H1 (cell line): ENCODE measurements at regions not wholly inside any gene's neighbourhood (a gene's known extent, or its start where the extent isn't known, plus 50 kb on each side); places are given as distances from the start of the nearest gene placed in this dataset.
A peak's percentile ranks its signal among the peaks of the same experiment; 100 is the strongest.

Experiments used
- CTCF ChIA-PET: fragments of 300-600 bp; sonication (Branson Sonifier 250); formaldehyde crosslinking; loops from one replicate; lab custom pipeline; 2021; ENCODE audit not compliant: partially characterized antibody; lab: Charles Lee
- POLR2A ChIA-PET: fragments of 300-600 bp; sonication (Branson Sonifier 250); formaldehyde crosslinking; loops from one replicate; lab custom pipeline; 2021; ENCODE audit warnings: inconsistent platforms; ENCODE audit not compliant: partially characterized antibody; lab: Charles Lee
- DNase-seq, 2 experiments: peaks; one replicate each; pipeline versions ENCODE4 v3.0.0 to v3.0.0-alpha.2; 2010 to 2022; ENCODE audit warnings: low spot score in 2 of 2, low read depth in 1 of 2, mixed read lengths in 1 of 2
- FAIRE-seq: peaks from 2 replicates; lab custom pipeline; 2011; peaks lifted over from hg19 to GRCh38; lab: Jason Lieb, UNC
- H2AFZ ChIP-seq: 2 replicates; pipeline ENCODE4 v1.8.1; 2012; ENCODE audit warnings: low read length, inconsistent platforms
- H2AK5ac ChIP-seq: 2 replicates; pipeline ENCODE4 v1.6.1; 2013; ENCODE audit warnings: low read depth, low read length
- H2BK120ac ChIP-seq: replicated peaks from 2 replicates; pipeline ENCODE3; 2013; ENCODE audit warnings: low read depth, low read length, inconsistent platforms
- H2BK12ac ChIP-seq: 2 replicates; pipeline ENCODE4 v1.6.1; 2013; ENCODE audit warnings: low read depth, low read length
- H2BK15ac ChIP-seq: 2 replicates; pipeline ENCODE4 v1.6.1; 2013; ENCODE audit warnings: low read length
- H2BK20ac ChIP-seq: 2 replicates; pipeline ENCODE4 v1.6.1; 2013; ENCODE audit warnings: low read length
- H2BK5ac ChIP-seq: 2 replicates; pipeline ENCODE4 v1.6.1; 2013; ENCODE audit warnings: low read depth, low read length
- H3K14ac ChIP-seq: 2 replicates; pipeline ENCODE4 v1.6.1; 2013; ENCODE audit warnings: inconsistent platforms; ENCODE audit not compliant: insufficient read length
- H3K18ac ChIP-seq: 2 replicates; pipeline ENCODE4 v1.6.1; 2013; ENCODE audit warnings: low read length; ENCODE audit errors: extremely low read depth
- H3K23ac ChIP-seq: 2 replicates; pipeline ENCODE4 v1.6.1; 2013; ENCODE audit warnings: inconsistent platforms; ENCODE audit not compliant: insufficient read length
- H3K23me2 ChIP-seq: 2 replicates; pipeline ENCODE4 v1.6.1; 2013; ENCODE audit warnings: low read depth, low read length
- H3K27ac ChIP-seq: 2 replicates; pipeline ENCODE4 v1.6.1; 2011; ENCODE audit warnings: low read depth, low read length, inconsistent platforms
- H3K27me3 ChIP-seq, 4 experiments: replicated peaks in 1 of 4; 1 replicate in 1 of 4; 2 replicates in 3 of 4; pipeline versions ENCODE4 v1.6.1 to v1.8.1; 2011 to 2013; ENCODE audit warnings: low read length in 3 of 4, mild to moderate bottlenecking in 3 of 4, inconsistent platforms in 2 of 4, mixed read lengths in 2 of 4, moderate library complexity in 1 of 4; ENCODE audit not compliant: control insufficient read depth in 3 of 4, insufficient read depth in 3 of 4; ENCODE audit errors: extremely low read depth in 1 of 4
- H3K36me3 ChIP-seq, 4 experiments: 2 replicates each; pipeline versions ENCODE4 v1.6.1 to v1.8.1; 2011 to 2013; ENCODE audit warnings: mild to moderate bottlenecking in 4 of 4, low read length in 3 of 4, moderate library complexity in 2 of 4, control low read depth in 1 of 4, inconsistent platforms in 1 of 4; ENCODE audit not compliant: insufficient read depth in 4 of 4, control insufficient read depth in 2 of 4
- H3K4ac ChIP-seq: replicated peaks from 2 replicates; pipeline ENCODE3; 2013; ENCODE audit warnings: low read length, low read depth, mixed read lengths, inconsistent platforms; ENCODE audit not compliant: insufficient read length
- H3K4me1 ChIP-seq, 4 experiments: replicated peaks in 1 of 4; 1 replicate in 1 of 4; 2 replicates in 3 of 4; pipeline versions ENCODE4 v1.6.1 to v1.8.1; 2011 to 2013; ENCODE audit warnings: low read length in 3 of 4, inconsistent platforms in 2 of 4, mixed read lengths in 1 of 4; ENCODE audit not compliant: insufficient read depth in 4 of 4, control insufficient read depth in 3 of 4
- H3K4me2 ChIP-seq, 2 experiments: 2 replicates each; pipeline versions ENCODE4 v1.6.1 to v1.8.1; 2011 to 2013; ENCODE audit warnings: low read depth in 2 of 2, low read length in 2 of 2, control low read depth in 1 of 2, inconsistent platforms in 1 of 2, mild to moderate bottlenecking in 1 of 2; ENCODE audit not compliant: insufficient read depth in 1 of 2
- H3K4me3 ChIP-seq, 4 experiments: fragments of 200-600, 300-600 bp in 1 of 4; sonication (generic), shearing (Covaris generic), sonication (Bioruptor Twin) in 1 of 4; 2 replicates each; pipeline versions ENCODE4 v1.5.1 to v1.8.1; 2011 to 2016; ENCODE audit warnings: low read length in 4 of 4, low read depth in 3 of 4, control low read depth in 2 of 4, inconsistent platforms in 2 of 4, mild to moderate bottlenecking in 2 of 4, mixed read lengths in 1 of 4, moderate library complexity in 1 of 4; ENCODE audit not compliant: insufficient read depth in 2 of 4; ENCODE audit errors: extremely low read depth in 1 of 4
- H3K56ac ChIP-seq: replicated peaks from 2 replicates; pipeline ENCODE3; 2013; ENCODE audit warnings: low read depth, mild to moderate bottlenecking, mixed read lengths, low read length, inconsistent platforms; ENCODE audit not compliant: insufficient read length
- H3K79me1 ChIP-seq: 2 replicates; pipeline ENCODE4 v1.6.1; 2013; ENCODE audit warnings: low read depth, low read length, control low read depth
- H3K79me2 ChIP-seq, 2 experiments: 2 replicates each; pipeline versions ENCODE4 v1.6.1 to v1.8.1; 2012 to 2013; ENCODE audit warnings: low read length in 2 of 2, mild to moderate bottlenecking in 2 of 2, inconsistent platforms in 1 of 2; ENCODE audit not compliant: insufficient read depth in 2 of 2, control insufficient read depth in 1 of 2
- H3K9ac ChIP-seq, 4 experiments: replicated peaks in 1 of 4; 1 replicate in 1 of 4; 2 replicates in 3 of 4; pipeline versions ENCODE4 v1.6.1 to v1.8.1; 2011 to 2013; ENCODE audit warnings: low read depth in 3 of 4, low read length in 3 of 4, control low read depth in 2 of 4, mild to moderate bottlenecking in 2 of 4, moderate library complexity in 2 of 4, inconsistent platforms in 1 of 4; ENCODE audit errors: extremely low read depth in 1 of 4
- H3K9me3 ChIP-seq, 2 experiments: 2 replicates each; pipeline versions ENCODE4 v1.6.1 to v1.8.1; 2012 to 2013; ENCODE audit warnings: mild to moderate bottlenecking in 2 of 2, moderate library complexity in 2 of 2, control low read depth in 1 of 2, inconsistent platforms in 1 of 2, low read depth in 1 of 2, low read length in 1 of 2, mixed read lengths in 1 of 2; ENCODE audit not compliant: insufficient read depth in 2 of 2
- H4K20me1 ChIP-seq, 2 experiments: replicated peaks in 1 of 2; 2 replicates each; pipeline versions ENCODE3 to v1.8.1; 2011 to 2013; ENCODE audit warnings: inconsistent platforms in 2 of 2, low read length in 2 of 2, mild to moderate bottlenecking in 1 of 2; ENCODE audit not compliant: insufficient read depth in 2 of 2, control insufficient read depth in 1 of 2
- H4K5ac ChIP-seq: 2 replicates; pipeline ENCODE4 v1.6.1; 2013; ENCODE audit warnings: low read length, low read depth, mixed read lengths, inconsistent platforms; ENCODE audit not compliant: insufficient read length
- H4K8ac ChIP-seq: 2 replicates; pipeline ENCODE4 v1.8.0; 2013; ENCODE audit warnings: mild to moderate bottlenecking, moderate library complexity, low read length, inconsistent platforms; ENCODE audit not compliant: insufficient read depth; ENCODE audit errors: extremely low read depth
- H4K91ac ChIP-seq: replicated peaks from 2 replicates; pipeline ENCODE3; 2013; ENCODE audit warnings: low read length, mixed read lengths, inconsistent platforms; ENCODE audit not compliant: insufficient read length
- ATF3 ChIP-seq: IDR thresholded peaks from 2 replicates; pipeline ENCODE4 v1.6.1; 2011; ENCODE audit warnings: low read depth, mild to moderate bottlenecking, low read length; ENCODE audit not compliant: insufficient read depth
- BACH1 ChIP-seq: IDR thresholded peaks from 2 replicates; pipeline ENCODE4 v1.6.1; 2012; ENCODE audit warnings: low read length, improper control_type of control experiment
- RXRA ChIP-seq: IDR thresholded peaks from 2 replicates; pipeline ENCODE4 v1.6.1; 2011; ENCODE audit warnings: low read depth, mild to moderate bottlenecking, low read length, moderate library complexity; ENCODE audit not compliant: insufficient read depth

GRCh38 chr3:162719684-162720341, 1223.2 kb downstream of the OTOL1 start:
- Histone ChIP-seq H2BK12ac (peak overlapping the region; percentile 10), H3K27ac (no peak overlapping the region), H2AFZ (no peak overlapping the region), H3K23me2 (peaks cover 2% of the 10 kb centered on the region; the same call in 1 of the 2 replicates), H2BK120ac (peak overlapping the region; percentile 47), H3K27me3 (peaks cover 0 to 1% (median 0%) of the 10 kb centered on the region in 4 experiments; a peak in 1 of 7 replicates), H3K4me1 (peaks cover 7 to 21% (median 13%) of the 10 kb centered on the region in 4 experiments; a peak in 6 of 7 replicates), H4K8ac (no peak overlapping the region), H3K9me3 (no peaks in the 10 kb centered on the region), H3K4me2 (no peak overlapping the region), H3K56ac (no peak overlapping the region), H3K14ac (no peak overlapping the region), H4K20me1 (no peaks in the 10 kb centered on the region), H2AK5ac (no peak overlapping the region), H3K36me3 (no peaks in the 10 kb centered on the region), H2BK15ac (no peak overlapping the region), H2BK20ac (peak overlapping the region; percentile 29; the same call in 1 of the 2 replicates), H3K9ac (no peak overlapping the region), H4K91ac (peak overlapping the region; percentile 86), H2BK5ac (peak overlapping the region; percentile 45; the same call in 1 of the 2 replicates), H3K23ac (no peak overlapping the region), H4K5ac (no peak overlapping the region), H3K4ac (no peak overlapping the region), H3K18ac (no peak overlapping the region), H3K4me3 (no peak overlapping the region), H3K79me2 (no peaks in the 10 kb centered on the region), H3K79me1 (no peaks in the 10 kb centered on the region)
- POLR2A ChIA-PET: no interaction called here
- DNase-seq: no peak
- CTCF ChIA-PET: no interaction called here
- no peak for FAIRE-seq
- TF ChIP-seq BACH1: no peak
- TF ChIP-seq ATF3: no peak
- TF ChIP-seq RXRA: no peak
